Stomach (tissue), 4 donors: ENCODE measurements at regions not wholly inside any gene's neighbourhood (a gene's known extent, or its start where the extent isn't known, plus 50 kb on each side); places are given as distances from the start of the nearest gene placed in this dataset.

Experiments
- EP300 ChIP-seq: sonication (generic); formaldehyde crosslinking; IDR thresholded peaks from one replicate; pipeline ENCODE4 v1.6.1; 2017; ENCODE audit warnings: antibody characterized with exemption
- POLR2A ChIP-seq, 4 donors: fragments of 450-650 bp; IDR thresholded peaks; one replicate each; pipeline ENCODE4 v1.6.1; 2016; ENCODE audit warnings: antibody characterized with exemption in 4 of 4, control low read depth in 2 of 4, mild to moderate bottlenecking in 1 of 4, moderate library complexity in 1 of 4
- POLR2AphosphoS5 ChIP-seq, 3 donors: sonication (generic); formaldehyde crosslinking; IDR thresholded peaks; one replicate each; pipeline ENCODE4 v1.6.1; 2016; ENCODE audit warnings: antibody characterized with exemption in 3 of 3
- TF ChIP-seq, protein P1 (sequence below), 7 experiments: fragments of 450-650 bp in 4 of 7; fragments of 200-600 bp in 3 of 7; sonication (generic) in 3 of 7; IDR thresholded peaks; one replicate each; pipeline ENCODE4 v1.5.1; 2016 to 2019; ENCODE audit warnings: antibody characterized with exemption in 7 of 7, control low read depth in 2 of 7, mild to moderate bottlenecking in 1 of 7

DNA sequence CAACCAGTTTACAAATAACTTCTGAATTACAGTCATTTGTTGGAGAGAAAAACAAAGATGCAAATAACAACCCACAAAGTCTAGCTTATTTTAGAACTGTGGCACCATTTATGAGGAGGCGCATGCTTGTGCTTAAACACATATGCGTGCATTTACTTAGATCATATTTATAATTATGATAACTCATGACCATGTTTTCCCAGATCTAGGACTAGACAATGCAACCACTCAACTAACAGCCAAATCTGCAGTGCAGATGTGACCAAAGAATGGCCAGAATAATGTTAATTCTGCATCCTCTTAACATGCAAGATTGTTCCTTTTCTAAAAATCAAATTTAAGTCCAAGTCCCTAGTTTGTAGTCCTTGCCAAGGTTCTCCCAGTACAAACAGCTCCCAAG, 167.3 kb upstream of the FST start:
- TF ChIP-seq, protein P1, sequence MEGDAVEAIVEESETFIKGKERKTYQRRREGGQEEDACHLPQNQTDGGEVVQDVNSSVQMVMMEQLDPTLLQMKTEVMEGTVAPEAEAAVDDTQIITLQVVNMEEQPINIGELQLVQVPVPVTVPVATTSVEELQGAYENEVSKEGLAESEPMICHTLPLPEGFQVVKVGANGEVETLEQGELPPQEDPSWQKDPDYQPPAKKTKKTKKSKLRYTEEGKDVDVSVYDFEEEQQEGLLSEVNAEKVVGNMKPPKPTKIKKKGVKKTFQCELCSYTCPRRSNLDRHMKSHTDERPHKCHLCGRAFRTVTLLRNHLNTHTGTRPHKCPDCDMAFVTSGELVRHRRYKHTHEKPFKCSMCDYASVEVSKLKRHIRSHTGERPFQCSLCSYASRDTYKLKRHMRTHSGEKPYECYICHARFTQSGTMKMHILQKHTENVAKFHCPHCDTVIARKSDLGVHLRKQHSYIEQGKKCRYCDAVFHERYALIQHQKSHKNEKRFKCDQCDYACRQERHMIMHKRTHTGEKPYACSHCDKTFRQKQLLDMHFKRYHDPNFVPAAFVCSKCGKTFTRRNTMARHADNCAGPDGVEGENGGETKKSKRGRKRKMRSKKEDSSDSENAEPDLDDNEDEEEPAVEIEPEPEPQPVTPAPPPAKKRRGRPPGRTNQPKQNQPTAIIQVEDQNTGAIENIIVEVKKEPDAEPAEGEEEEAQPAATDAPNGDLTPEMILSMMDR (IDR thresholded peaks at IDR 0.05), result no peak
- no peak for TF ChIP-seq EP300
- TF ChIP-seq POLR2A (IDR thresholded peaks at IDR 0.05), result no peak
- TF ChIP-seq POLR2AphosphoS5 (IDR thresholded peaks at IDR 0.05), result no peak
